ENCODE measurements at regions not wholly inside any gene's neighbourhood (a gene's known extent, or its start where the extent isn't known, plus 50 kb on each side); places are given as distances from the start of the nearest gene placed in this dataset.
"Not testable (repeated sequence)": the region's sequence is repeated elsewhere in the genome, so short reads cannot be mapped to it uniquely, and the experiment has no call there.

GRCh38 chr20:30579824-30580438, 677.5 kb upstream of the DEFB115 start:
- H3K36me3 Mint-ChIP-seq (ENCODE audit: low read depth); H3K4me1 Mint-ChIP-seq (ENCODE audit: low read depth); H3K4me3 Mint-ChIP-seq; H3K27ac Mint-ChIP-seq; intact Hi-C loops (cut with micrococcal nuclease); H3K27me3 Mint-ChIP-seq (ENCODE audit: insufficient read depth); DNase-seq (ENCODE audit: low spot score): not testable (repeated sequence)
- H3K9me3 Mint-ChIP-seq, result peaks cover 11% of the 10 kb centered on the region

- DNase-seq (ENCODE audit: low spot score); H3K4me1 Mint-ChIP-seq (ENCODE audit: low read depth); H3K27ac Mint-ChIP-seq; H3K36me3 Mint-ChIP-seq (ENCODE audit: low read depth); H3K4me3 Mint-ChIP-seq; H3K27me3 Mint-ChIP-seq (ENCODE audit: insufficient read depth); intact Hi-C loops (cut with micrococcal nuclease): not testable (repeated sequence)
- peaks cover 11% of the 10 kb centered on the region for H3K9me3 Mint-ChIP-seq
These were observed 675.6 kb upstream of the DEFB115 start for GRCh38 chr20:30581839-30582238.

GRCh38 chr20:30584403-30584802, 673.1 kb upstream of the DEFB115 start:
- H3K9me3 Mint-ChIP-seq; H3K4me1 Mint-ChIP-seq (ENCODE audit: low read depth); H3K27ac Mint-ChIP-seq; H3K4me3 Mint-ChIP-seq; H3K27me3 Mint-ChIP-seq (ENCODE audit: insufficient read depth); intact Hi-C loops (cut with micrococcal nuclease); H3K36me3 Mint-ChIP-seq (ENCODE audit: low read depth); DNase-seq (ENCODE audit: low spot score): not testable (repeated sequence)

GRCh38 chr20:30585244-30585796, 672.1 kb upstream of the DEFB115 start:
- H3K9me3 Mint-ChIP-seq; H3K4me1 Mint-ChIP-seq (ENCODE audit: low read depth); H3K4me3 Mint-ChIP-seq; H3K27ac Mint-ChIP-seq; H3K27me3 Mint-ChIP-seq (ENCODE audit: insufficient read depth); H3K36me3 Mint-ChIP-seq (ENCODE audit: low read depth); intact Hi-C loops (cut with micrococcal nuclease); DNase-seq (ENCODE audit: low spot score): not testable (repeated sequence)

GRCh38 chr20:30586178-30586577, 671.3 kb upstream of the DEFB115 start:
- H3K4me3 Mint-ChIP-seq; H3K36me3 Mint-ChIP-seq (ENCODE audit: low read depth); intact Hi-C loops (cut with micrococcal nuclease); H3K4me1 Mint-ChIP-seq (ENCODE audit: low read depth); H3K27ac Mint-ChIP-seq; H3K9me3 Mint-ChIP-seq; DNase-seq (ENCODE audit: low spot score); H3K27me3 Mint-ChIP-seq (ENCODE audit: insufficient read depth): not testable (repeated sequence)

- H3K4me3 Mint-ChIP-seq, result no peak overlapping the region
- intact Hi-C loops (cut with micrococcal nuclease), result no loop called here
- no peaks in the 10 kb centered on the region for H3K27me3 Mint-ChIP-seq (ENCODE audit: insufficient read depth)
- H3K36me3 Mint-ChIP-seq (ENCODE audit: low read depth), result no peaks in the 10 kb centered on the region
- no peak overlapping the region for H3K27ac Mint-ChIP-seq
- H3K4me1 Mint-ChIP-seq (ENCODE audit: low read depth), result no peaks in the 10 kb centered on the region
- peaks cover 12% of the 10 kb centered on the region for H3K9me3 Mint-ChIP-seq
- DNase-seq (ENCODE audit: low spot score), result no peak
These were observed 663.9 kb upstream of the DEFB115 start for GRCh38 chr20:30593572-30593971.

- intact Hi-C loops (cut with micrococcal nuclease), result no loop called here
- H3K9me3 Mint-ChIP-seq, result peaks cover 12% of the 10 kb centered on the region
These were observed 663.4 kb upstream of the DEFB115 start for GRCh38 chr20:30594112-30594511.

GRCh38 chr20:30595698-30596097, 661.8 kb upstream of the DEFB115 start:
- Mint-ChIP-seq H3K27ac (no peak overlapping the region), H3K4me3 (no peak overlapping the region), H3K4me1 (ENCODE audit: low read depth) (no peaks in the 10 kb centered on the region), H3K9me3 (peaks cover 7% of the 10 kb centered on the region), H3K27me3 (ENCODE audit: insufficient read depth) (no peaks in the 10 kb centered on the region), H3K36me3 (ENCODE audit: low read depth) (no peaks in the 10 kb centered on the region)
- intact Hi-C loops (cut with micrococcal nuclease), result no loop called here
- DNase-seq (ENCODE audit: low spot score), result no peak

More at GRCh38 chr20:30594112-30594511, 663.4 kb upstream of the DEFB115 start:
- H3K27me3 Mint-ChIP-seq (ENCODE audit: insufficient read depth), result no peaks in the 10 kb centered on the region
- no peak for DNase-seq (ENCODE audit: low spot score)
- H3K27ac Mint-ChIP-seq, result no peak overlapping the region
- H3K4me1 Mint-ChIP-seq (ENCODE audit: low read depth), result no peaks in the 10 kb centered on the region
- H3K36me3 Mint-ChIP-seq (ENCODE audit: low read depth), result no peaks in the 10 kb centered on the region
- no peak overlapping the region for H3K4me3 Mint-ChIP-seq

- H3K36me3 Mint-ChIP-seq (ENCODE audit: low read depth); H3K4me3 Mint-ChIP-seq; DNase-seq (ENCODE audit: low spot score); intact Hi-C loops (cut with micrococcal nuclease); H3K27me3 Mint-ChIP-seq (ENCODE audit: insufficient read depth); H3K27ac Mint-ChIP-seq; H3K4me1 Mint-ChIP-seq (ENCODE audit: low read depth); H3K9me3 Mint-ChIP-seq: not testable (repeated sequence)
These were observed 660.0 kb upstream of the DEFB115 start for GRCh38 chr20:30597429-30597828.

GRCh38 chr20:30598460-30599230, 658.8 kb upstream of the DEFB115 start:
- Mint-ChIP-seq H3K27me3 (ENCODE audit: insufficient read depth) (no peaks in the 10 kb centered on the region), H3K27ac (no peak overlapping the region)

GRCh38 chr20:30599990-30600389, 657.5 kb upstream of the DEFB115 start:
- Mint-ChIP-seq H3K4me3 (no peak overlapping the region), H3K27me3 (ENCODE audit: insufficient read depth) (no peaks in the 10 kb centered on the region), H3K4me1 (ENCODE audit: low read depth) (no peaks in the 10 kb centered on the region), H3K27ac (no peak overlapping the region), H3K9me3 (peaks cover 18% of the 10 kb centered on the region), H3K36me3 (ENCODE audit: low read depth) (no peaks in the 10 kb centered on the region)
- DNase-seq (ENCODE audit: low spot score), result no peak
- intact Hi-C loops (cut with micrococcal nuclease), result no loop called here

More at GRCh38 chr20:30598460-30599230, 658.8 kb upstream of the DEFB115 start:
- intact Hi-C loops (cut with micrococcal nuclease), result no loop called here
- Mint-ChIP-seq H3K4me1 (ENCODE audit: low read depth) (no peaks in the 10 kb centered on the region), H3K4me3 (no peak overlapping the region), H3K36me3 (ENCODE audit: low read depth) (no peaks in the 10 kb centered on the region), H3K9me3 (peaks cover 10% of the 10 kb centered on the region)
- no peak for DNase-seq (ENCODE audit: low spot score)

GRCh38 chr20:30601974-30602373, 655.5 kb upstream of the DEFB115 start:
- H3K27ac Mint-ChIP-seq, result no peak overlapping the region
- no peaks in the 10 kb centered on the region for H3K27me3 Mint-ChIP-seq (ENCODE audit: insufficient read depth)
- intact Hi-C loops (cut with micrococcal nuclease), result no loop called here
- H3K9me3 Mint-ChIP-seq, result peaks cover 28% of the 10 kb centered on the region
- H3K4me1 Mint-ChIP-seq (ENCODE audit: low read depth), result no peaks in the 10 kb centered on the region
- H3K36me3 Mint-ChIP-seq (ENCODE audit: low read depth), result no peaks in the 10 kb centered on the region
- H3K4me3 Mint-ChIP-seq, result no peak overlapping the region
- no peak for DNase-seq (ENCODE audit: low spot score)

GRCh38 chr20:30602424-30602823, 655.0 kb upstream of the DEFB115 start:
- H3K9me3 Mint-ChIP-seq, result peaks cover 31% of the 10 kb centered on the region
- intact Hi-C loops (cut with micrococcal nuclease), result no loop called here
- H3K27ac Mint-ChIP-seq, result no peak overlapping the region
- no peaks in the 10 kb centered on the region for H3K36me3 Mint-ChIP-seq (ENCODE audit: low read depth)
- no peak for DNase-seq (ENCODE audit: low spot score)
- no peak overlapping the region for H3K4me3 Mint-ChIP-seq
- no peaks in the 10 kb centered on the region for H3K4me1 Mint-ChIP-seq (ENCODE audit: low read depth)
- H3K27me3 Mint-ChIP-seq (ENCODE audit: insufficient read depth), result no peaks in the 10 kb centered on the region
